ENCODE measurements at regions not wholly inside any gene's neighbourhood (a gene's known extent, or its start where the extent isn't known, plus 50 kb on each side); places are given as distances from the start of the nearest gene placed in this dataset.
"Not testable (repeated sequence)": the region's sequence is repeated elsewhere in the genome, so short reads cannot be mapped to it uniquely, and the experiment has no call there.

DNA sequence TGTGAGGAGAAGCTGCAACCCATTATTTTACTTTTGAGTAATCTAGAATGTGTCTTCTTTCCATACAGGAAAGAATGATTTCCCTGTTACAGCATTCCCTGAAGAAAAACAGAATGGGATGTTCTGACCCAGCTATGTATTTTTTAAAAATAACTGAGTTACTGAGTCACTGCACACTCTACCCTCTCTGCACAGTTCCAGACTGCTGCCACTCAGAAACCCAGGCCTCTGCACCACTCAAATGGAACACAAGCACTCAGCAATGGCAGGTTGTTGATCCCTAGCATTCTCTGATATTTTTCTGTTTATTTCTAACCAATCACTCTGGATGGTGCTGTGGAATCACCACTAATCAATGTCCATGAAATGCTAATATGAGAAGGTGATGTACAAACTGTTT lies 1300.0 kb upstream of the FAM98A start:
- no peak for DNase-seq

DNA sequence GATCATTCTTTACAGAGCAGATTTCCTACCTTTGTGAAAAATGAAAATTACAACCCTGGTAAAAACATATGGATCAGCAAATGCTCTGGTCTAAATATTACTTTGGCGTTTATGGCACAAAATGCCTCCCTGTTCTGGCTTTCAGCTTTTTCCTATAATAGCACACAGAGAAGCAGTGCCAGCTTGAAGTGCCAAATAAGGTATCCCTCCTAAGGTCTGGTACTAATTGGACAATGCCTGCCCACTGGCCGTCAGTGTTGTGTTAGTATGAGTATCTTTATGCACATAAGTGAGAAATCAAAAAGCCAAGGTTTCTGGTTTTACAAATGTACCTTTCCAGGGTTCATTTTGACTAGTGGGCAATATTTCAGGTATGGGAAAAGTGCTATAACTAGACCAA lies 1293.7 kb upstream of the FAM98A start:
- no peak for DNase-seq

GRCh38 chr2:34892256-34892655 lies 1293.2 kb upstream of the FAM98A start:
- DNase-seq = no peak

DNA sequence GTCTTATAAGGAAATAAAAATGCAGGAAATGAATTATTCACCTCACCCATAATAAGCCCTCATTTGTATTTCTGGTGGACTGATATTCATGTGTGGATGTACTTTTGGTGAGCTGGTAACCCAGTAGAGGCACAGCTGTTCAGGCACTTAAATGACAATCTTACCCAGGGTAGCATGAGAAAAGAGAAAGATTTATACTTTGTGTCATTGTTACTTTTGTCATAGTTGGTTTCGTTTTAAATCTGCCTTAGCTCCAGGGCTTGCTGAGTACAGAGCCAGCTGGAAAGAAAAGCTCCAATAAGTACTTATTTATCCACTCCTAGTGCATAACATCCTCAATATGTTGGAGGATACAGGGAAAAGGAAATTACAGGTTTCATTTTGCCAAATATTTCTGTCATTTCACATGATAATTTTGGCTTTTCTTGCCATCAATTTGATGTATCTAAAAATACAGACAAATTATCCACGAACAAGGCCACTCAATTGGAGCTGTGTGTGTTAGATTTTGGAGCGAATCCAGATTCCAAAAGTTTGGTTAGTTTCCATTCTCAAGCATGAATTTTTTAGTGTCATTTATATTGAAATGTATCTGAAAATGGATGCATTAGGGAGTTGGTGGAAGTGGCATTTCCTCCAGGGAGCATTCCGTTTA lies 1276.1 kb upstream of the FAM98A start:
- no peak for DNase-seq

GRCh38 chr2:34853646-34854045 lies 1254.5 kb upstream of the FAM98A start:
- DNase-seq = no peak

- DNase-seq = no peak
These were observed 1252.7 kb upstream of the FAM98A start for GRCh38 chr2:34851804-34852203.

DNA sequence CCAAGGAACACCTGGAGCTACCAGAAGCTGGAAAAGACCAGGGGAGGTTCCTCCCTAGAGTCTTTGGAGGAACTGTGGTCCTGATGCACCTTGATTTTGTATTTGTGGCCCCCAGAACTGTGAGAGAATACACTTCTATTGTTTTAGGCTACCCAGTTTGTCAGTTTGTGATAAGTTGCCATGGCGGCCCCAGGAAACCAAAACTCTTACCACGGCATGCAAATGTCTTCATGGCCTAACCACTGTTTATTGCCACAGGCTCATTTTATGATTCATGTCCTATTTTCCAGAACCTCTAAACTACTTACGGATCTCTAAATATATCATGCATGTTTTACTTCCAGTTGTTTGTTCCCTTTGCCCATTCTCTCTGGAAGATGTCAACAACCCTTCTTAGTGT lies 1250.7 kb upstream of the FAM98A start:
- no peak for DNase-seq

DNA sequence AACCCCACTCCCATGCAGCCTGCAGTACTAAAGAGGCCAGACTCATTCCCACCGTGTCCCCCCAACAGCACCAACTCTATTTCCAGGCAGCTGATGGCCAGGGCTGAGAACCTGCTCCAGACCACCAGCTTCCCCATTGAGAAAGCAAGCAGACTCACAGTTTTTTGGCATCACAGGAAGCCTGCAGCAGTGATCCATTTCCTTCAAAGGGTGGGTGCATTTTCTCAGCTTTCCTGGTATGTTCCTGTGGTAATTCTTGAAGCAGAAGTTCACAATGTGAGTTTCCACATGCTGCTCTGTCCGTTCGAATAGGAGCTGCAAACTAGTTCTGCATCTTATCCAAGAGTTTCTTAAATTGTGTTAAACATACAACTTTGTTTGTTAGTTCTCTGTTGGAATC lies 1249.6 kb upstream of the FAM98A start:
- DNase-seq = no peak

DNA sequence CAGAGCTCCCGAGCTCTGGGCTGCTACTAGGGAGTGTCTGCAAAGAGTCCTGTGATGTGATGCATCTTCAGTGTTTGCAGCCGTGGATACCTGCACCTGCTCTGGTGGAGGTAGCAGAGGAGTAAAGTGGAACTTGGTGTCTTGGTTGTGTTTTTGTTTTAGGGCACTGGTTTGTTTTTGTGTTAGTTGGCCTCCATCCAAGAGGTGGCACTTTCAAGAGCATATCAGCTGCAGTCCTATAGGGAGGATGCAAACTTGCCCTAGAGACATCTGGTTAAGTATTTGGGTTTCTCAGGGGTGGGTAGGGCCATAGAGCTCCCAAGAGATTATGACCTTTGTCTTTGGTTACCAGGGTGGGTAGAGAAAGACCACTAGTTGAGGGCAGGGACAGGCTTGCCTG lies 1249.0 kb upstream of the FAM98A start:
- DNase-seq = no peak

GRCh38 chr2:34844629-34845028 lies 1245.5 kb upstream of the FAM98A start:
- DNase-seq = no peak

- DNase-seq = no peak
These were observed 1239.3 kb upstream of the FAM98A start for GRCh38 chr2:34838408-34838807.

GRCh38 chr2:34836361-34836760 lies 1237.3 kb upstream of the FAM98A start:
- DNase-seq = no peak

GRCh38 chr2:34831096-34831495 lies 1232.0 kb upstream of the FAM98A start:
- no peak for DNase-seq

GRCh38 chr2:34828481-34828880 lies 1229.4 kb upstream of the FAM98A start:
- no peak for DNase-seq

DNA sequence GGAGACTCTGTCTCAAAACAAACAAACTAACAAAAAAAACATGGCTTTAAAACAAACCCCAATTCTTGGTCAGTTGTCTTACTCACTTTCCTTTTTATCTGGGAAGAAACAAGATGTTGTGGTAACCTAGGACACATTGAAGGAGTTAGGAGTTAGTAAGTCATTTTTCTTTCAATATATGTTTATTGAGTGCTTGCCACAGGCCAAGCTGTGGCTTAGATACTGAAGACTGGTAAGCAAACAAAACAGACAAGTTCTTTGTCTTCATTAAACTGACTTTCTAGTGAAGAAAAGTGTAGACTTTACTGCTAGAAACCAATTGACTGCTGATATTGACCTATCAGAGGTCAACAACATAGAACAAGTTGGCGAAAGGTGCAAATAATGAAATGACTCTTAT lies 1228.3 kb upstream of the FAM98A start:
- DNase-seq = no peak

DNA sequence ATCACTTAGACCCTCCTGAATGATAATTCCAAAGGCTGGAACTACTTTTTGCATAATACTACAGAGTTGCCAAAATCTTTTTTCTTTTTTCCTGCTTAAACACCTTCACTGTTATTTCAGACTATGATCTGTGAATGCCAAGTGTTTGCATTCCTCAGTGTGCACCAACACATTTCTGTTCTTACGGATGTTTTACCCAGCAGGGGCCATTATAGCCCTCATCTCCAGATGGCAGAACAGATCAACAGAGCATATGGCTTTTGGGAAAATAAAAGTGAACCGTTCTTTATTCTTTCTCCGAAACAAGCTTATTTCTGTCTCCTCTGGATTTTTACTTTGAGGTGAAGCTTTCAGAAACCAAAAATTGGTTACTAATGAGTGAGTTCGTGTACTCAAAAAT lies 1226.6 kb upstream of the FAM98A start:
- DNase-seq = no peak

- no peak for DNase-seq
These were observed 1223.5 kb upstream of the FAM98A start for GRCh38 chr2:34822616-34823015.

DNA sequence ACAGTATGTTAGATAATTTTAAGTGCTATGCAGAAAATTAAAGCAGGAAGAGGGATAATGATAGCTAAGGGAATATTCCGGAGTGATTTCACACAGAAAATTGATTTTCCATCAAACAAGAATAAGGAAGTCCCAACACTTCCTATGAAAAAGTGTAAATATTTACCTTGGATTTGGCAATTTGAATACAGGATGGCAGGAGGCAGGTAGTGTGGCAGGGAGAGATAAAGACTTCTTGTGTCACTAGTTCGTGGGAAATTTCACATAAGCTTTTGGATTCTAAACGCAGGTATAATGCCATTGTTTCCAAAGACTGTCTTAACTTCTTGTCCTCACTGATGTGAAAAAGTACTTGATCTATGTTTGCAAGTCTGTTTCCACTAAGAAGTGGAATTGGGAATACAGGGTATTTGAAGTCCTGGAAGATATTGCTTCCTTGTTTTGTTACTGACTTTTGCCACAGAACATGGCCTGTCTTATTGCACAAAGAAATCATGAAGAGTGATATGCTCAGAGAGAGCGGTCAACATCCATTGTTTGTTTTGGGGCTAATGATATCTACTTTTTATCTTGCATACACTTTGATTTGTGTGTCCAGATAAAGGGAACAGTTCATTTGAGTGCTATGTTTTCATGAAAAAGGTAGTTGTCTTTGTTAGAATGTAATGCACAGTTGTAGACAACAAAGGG lies 1216.1 kb upstream of the FAM98A start:
- no peak for DNase-seq

- no peak for DNase-seq
These were observed 1211.4 kb upstream of the FAM98A start for GRCh38 chr2:34810456-34810855.

- no peak for DNase-seq
These were observed 1209.3 kb upstream of the FAM98A start for GRCh38 chr2:34808426-34808825.

DNA sequence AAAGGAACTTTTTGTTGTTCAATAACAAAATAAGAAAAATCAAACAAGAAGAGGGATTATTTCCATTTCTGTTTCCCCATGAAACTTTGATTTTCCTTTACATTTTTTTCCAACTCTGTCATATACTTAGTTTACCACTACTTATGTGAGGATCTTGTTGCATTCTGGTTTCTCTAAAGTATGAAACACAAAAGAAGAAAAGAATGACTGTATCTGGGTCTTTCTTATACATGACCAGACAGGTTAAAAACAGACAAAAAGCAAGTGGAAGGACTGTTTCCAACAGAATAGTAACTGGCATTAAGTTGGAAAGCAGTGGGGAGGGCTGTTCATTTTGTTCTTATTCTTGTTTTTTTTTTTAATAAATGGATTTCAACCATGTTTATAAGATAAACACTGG lies 1207.8 kb upstream of the FAM98A start:
- no peak for DNase-seq

DNA sequence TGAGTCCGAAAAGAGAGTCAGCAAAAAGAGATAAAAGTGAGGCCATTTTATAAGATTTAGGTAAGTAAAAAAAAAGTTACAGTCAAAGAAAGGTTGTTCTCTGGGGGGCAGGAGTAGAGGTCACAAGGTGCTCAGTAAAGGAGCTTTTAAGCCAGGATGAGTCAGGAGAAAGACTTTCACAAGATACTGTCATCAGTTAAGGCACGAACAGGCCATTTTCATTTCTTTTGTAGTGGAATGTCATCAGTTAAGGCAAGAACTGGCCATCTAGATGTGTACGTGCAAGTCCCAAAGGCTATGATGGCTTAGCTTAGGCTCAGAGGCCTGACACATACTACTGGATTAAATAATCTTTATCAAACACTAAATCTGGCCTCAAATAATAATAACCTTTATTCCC lies 1207.3 kb upstream of the FAM98A start:
- no peak for DNase-seq

- DNase-seq = no peak
These were observed 1200.5 kb upstream of the FAM98A start for GRCh38 chr2:34799556-34799955.

DNA sequence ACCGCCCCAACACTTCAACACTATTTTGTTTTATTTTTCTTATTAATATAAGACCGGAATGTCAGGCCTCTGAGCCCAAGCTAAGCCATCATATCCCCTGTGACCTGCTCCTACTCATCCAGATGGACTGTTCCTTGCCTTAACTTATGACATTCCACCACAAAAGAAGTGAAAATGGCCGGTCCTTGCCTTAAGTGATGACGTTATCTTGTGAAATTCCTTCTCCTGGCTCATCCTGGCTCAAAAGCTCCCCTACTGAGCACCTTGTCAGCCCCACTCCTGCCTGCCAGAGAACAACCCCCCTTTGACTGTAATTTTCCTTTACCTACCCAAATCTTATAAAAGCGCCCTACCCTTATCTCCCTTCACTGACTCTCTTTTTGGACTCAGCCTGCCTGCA lies 1196.5 kb upstream of the FAM98A start:
- DNase-seq = not testable (repeated sequence)

- no peak for DNase-seq
These were observed 1190.1 kb upstream of the FAM98A start for GRCh38 chr2:34789169-34789568.
